C4-2B (cell line): ENCODE measurements at regions not wholly inside any gene's neighbourhood (a gene's known extent, or its start where the extent isn't known, plus 50 kb on each side); places are given as distances from the start of the nearest gene placed in this dataset.

Experiments used
- H3K27ac ChIP-seq: fragments of 450-650 bp; 2 replicates; pipeline ENCODE4 v1.5.1; 2017
- ZFX ChIP-seq: fragments of 450-650 bp; IDR thresholded peaks from 2 replicates; pipeline ENCODE4 v1.6.1; 2017
- TF ChIP-seq, protein P1 (sequence below): fragments of 450-650 bp; conservative IDR thresholded peaks from 2 replicates; pipeline ENCODE4 v1.5.1; 2017; ENCODE audit warnings: mild to moderate bottlenecking

DNA sequence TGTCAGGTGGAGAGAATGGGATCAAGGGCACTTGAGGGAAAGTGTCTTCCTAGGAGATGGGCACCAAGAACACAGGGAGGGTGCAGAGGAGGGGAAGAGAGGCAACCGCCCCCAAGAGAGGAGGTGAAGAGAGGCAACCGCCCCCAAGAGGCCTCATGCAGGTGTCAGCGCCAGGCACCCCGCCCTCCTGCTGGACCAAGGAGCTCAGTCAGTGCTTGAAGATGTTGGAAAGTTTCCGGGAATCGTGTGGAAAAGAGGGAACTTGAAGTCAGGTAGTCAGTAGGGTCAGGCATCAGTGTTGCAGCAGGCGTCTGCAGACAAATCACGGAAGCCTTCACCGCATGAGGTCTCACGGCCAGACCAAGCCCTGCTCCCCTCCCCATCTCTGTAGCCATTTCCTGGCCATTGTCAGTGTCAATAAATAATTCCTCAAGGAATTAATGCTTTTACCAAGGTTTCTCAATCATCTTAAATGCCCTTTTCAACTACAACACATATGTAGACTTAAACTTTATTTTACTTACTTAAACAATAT is 353.1 kb downstream of the EIPR1 start:
- H3K27ac ChIP-seq: no peak overlapping the region
- no peak for TF ChIP-seq ZFX
- TF ChIP-seq, protein P1, sequence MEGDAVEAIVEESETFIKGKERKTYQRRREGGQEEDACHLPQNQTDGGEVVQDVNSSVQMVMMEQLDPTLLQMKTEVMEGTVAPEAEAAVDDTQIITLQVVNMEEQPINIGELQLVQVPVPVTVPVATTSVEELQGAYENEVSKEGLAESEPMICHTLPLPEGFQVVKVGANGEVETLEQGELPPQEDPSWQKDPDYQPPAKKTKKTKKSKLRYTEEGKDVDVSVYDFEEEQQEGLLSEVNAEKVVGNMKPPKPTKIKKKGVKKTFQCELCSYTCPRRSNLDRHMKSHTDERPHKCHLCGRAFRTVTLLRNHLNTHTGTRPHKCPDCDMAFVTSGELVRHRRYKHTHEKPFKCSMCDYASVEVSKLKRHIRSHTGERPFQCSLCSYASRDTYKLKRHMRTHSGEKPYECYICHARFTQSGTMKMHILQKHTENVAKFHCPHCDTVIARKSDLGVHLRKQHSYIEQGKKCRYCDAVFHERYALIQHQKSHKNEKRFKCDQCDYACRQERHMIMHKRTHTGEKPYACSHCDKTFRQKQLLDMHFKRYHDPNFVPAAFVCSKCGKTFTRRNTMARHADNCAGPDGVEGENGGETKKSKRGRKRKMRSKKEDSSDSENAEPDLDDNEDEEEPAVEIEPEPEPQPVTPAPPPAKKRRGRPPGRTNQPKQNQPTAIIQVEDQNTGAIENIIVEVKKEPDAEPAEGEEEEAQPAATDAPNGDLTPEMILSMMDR: no peak

DNA sequence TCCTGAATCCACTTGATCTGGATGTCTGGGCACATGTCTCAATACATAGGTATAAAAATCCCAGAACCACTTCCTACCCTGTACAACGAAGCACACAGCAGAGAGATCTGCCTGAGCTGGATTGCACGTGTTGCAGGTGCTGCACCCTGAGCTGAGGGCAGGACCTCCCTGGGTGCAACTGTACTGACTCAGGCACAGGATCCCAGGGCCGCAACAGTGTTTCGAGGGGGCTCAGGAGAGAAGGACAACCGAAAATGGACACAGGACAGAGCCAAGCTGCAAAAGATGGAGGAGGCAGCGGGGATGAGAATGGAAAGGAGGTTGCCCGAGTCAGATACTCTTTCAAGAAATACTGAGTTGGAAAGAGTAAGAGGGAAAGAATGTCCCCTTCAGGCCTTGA is 354.1 kb downstream of the EIPR1 start:
- no peak overlapping the region for H3K27ac ChIP-seq
- TF ChIP-seq, protein P1: no peak
- no peak for TF ChIP-seq ZFX

DNA sequence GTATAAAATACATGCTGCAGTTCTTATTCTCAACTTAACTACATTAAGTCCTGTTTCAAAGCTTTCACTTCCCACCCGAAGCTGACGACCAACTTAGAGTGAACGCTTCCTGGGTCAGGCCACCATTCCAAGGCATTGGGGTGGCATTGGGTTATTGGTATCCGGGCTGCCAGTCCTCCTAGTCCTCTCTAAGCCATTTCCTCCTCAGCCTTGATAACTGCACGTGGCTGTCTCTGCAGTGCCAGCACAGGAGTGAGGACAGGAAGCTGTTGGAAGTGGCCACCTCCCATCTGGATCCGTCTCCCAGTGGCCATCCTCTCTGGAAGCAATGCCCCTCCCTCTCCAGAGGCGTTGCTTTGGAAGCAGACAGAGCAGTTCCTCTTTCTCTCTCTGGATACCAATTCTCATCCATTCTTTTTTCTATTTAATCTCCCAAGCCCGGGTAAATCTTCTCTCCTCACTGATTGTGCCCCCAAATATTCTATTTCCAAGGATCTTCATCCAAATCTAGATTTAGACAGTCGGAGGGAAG is 354.7 kb downstream of the EIPR1 start:
- H3K27ac ChIP-seq: no peak overlapping the region

DNA sequence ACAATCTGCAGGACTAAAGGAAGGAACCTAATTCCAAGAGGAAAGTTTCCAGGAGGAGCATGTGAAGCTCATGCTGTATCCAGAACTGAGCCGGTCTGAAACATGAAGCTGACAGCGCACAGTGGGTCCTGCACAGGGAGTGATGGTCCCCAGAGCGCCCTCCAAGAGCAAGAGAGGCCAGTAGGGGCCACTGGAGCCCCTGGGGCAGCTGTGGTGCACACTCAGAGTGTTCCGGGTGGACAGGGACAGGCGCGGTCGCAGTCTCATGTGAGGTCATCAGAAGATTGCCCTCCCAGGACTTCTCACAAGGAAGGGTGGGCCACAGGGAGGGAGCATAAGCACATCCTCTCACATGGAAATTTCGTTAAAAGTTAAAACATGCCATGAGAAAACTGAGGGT is 355.9 kb downstream of the EIPR1 start:
- H3K27ac ChIP-seq: no peak overlapping the region
- TF ChIP-seq ZFX: no peak
- TF ChIP-seq, protein P1: no peak

More for the DNA sequence above, 354.7 kb downstream of the EIPR1 start:
- no peak for TF ChIP-seq ZFX

DNA sequence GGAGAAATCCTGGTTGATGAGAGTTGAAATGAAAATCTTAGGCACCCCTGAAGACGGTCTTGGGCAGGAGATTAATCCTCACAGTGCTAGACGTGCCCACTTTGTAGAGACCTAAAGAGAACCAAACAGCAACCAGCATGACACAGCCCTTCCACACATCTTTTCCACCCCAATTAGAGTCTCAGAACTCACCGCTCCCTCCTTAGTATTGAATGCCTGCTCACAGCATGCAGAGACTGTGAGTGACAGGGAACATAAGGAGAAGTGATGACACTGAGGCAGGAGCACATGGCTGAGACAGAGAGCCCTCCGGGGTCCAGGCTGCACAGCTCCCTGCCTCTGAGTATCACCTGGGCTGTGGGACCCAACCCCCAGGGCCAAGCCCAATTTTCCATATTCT is 367.6 kb downstream of the EIPR1 start:
- no peak for TF ChIP-seq ZFX
- TF ChIP-seq, protein P1: no peak
- no peak overlapping the region for H3K27ac ChIP-seq

DNA sequence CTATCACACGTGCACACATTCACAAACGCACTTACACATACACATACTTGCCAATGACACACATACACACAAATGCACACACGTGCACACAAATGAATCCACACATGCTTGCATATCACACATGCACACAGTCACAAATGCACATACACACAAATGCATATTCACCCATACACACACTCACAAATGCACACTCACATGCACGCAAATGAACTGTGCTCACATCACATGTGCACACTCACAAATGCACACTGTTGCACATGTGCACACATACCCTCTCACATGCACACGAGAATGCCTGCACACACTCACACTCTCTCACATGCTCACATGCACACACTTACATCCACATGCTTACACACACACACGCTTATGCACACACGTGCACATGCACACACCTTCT is 368.1 kb downstream of the EIPR1 start:
- H3K27ac ChIP-seq: no peak overlapping the region
- no peak for TF ChIP-seq ZFX
- TF ChIP-seq, protein P1: no peak

DNA sequence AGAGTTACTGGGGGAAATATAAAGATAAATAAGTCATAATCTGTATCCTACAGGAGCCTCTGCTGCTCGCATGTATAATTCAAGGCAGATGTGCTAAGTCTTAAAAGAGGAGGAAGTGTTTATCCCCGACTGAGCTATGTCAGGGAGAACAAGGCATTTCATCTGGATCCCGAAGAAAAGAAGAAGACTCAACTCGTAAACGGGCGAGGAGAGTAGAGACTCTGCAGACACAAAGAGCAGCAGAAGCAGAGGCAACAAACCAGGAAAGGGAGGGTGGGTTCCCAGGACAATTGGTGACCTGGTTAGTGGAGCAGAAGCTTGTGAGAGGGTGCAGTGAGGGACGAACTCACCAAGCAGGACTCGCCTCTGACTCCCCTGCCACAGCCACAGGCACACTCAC is 368.6 kb downstream of the EIPR1 start:
- no peak overlapping the region for H3K27ac ChIP-seq
- TF ChIP-seq ZFX: no peak
- TF ChIP-seq, protein P1: no peak

DNA sequence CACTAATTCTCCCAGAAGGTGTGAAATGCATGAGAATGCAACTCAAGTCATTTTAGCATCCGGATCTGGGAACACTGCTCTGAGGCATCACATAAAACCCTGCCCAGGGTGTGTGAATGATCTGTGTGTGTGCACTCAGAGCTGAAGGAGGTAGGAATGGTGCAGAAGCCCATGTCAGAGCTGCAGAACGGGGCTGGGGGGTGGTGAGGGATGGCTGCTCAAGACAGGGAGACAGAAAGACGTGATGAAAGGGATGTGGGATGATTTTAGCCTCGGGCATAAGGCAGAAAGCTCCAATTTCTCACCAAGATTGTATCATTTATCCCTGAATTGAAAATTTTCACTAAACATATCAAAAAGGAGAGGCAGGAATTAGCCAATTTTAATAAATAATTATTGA is 369.1 kb downstream of the EIPR1 start:
- no peak for TF ChIP-seq ZFX
- TF ChIP-seq, protein P1: no peak
- no peak overlapping the region for H3K27ac ChIP-seq
